ENCODE measurements at regions not wholly inside any gene's neighbourhood (a gene's known extent, or its start where the extent isn't known, plus 50 kb on each side); places are given as distances from the start of the nearest gene placed in this dataset.
"Not testable (repeated sequence)": the region's sequence is repeated elsewhere in the genome, so short reads cannot be mapped to it uniquely, and the experiment has no call there.

GRCh38 chr2:75390169-75390568 lies 170.6 kb downstream of the EVA1A start:
- DNase-seq (ENCODE audit: low read depth in 3 of 3, low spot score in 2 of 3) = no peak

GRCh38 chr2:75389271-75389670 lies 171.5 kb downstream of the EVA1A start:
- DNase-seq (ENCODE audit: low read depth in 3 of 3, low spot score in 2 of 3) = no peak

GRCh38 chr2:75381032-75381431 lies 179.7 kb downstream of the EVA1A start:
- no peak for DNase-seq (ENCODE audit: low read depth in 3 of 3, low spot score in 2 of 3)

- no peak for DNase-seq (ENCODE audit: low read depth in 3 of 3, low spot score in 2 of 3)
These were observed 180.3 kb upstream of the TACR1 start for GRCh38 chr2:75379476-75380210.

GRCh38 chr2:75375646-75376582 lies 176.6 kb upstream of the TACR1 start:
- DNase-seq (ENCODE audit: low read depth in 3 of 3, low spot score in 2 of 3) = no peak

GRCh38 chr2:75374414-75374957 lies 175.2 kb upstream of the TACR1 start:
- DNase-seq (ENCODE audit: low read depth in 3 of 3, low spot score in 2 of 3) = not testable (repeated sequence)

GRCh38 chr2:75367401-75367800 lies 168.1 kb upstream of the TACR1 start:
- no peak for DNase-seq (ENCODE audit: low read depth in 3 of 3, low spot score in 2 of 3)

GRCh38 chr2:75361486-75361885 lies 162.2 kb upstream of the TACR1 start:
- no peak for DNase-seq (ENCODE audit: low read depth in 3 of 3, low spot score in 2 of 3)

- no peak for DNase-seq (ENCODE audit: low read depth in 3 of 3, low spot score in 2 of 3)
These were observed 161.6 kb upstream of the TACR1 start for GRCh38 chr2:75360945-75361344.

GRCh38 chr2:75356865-75357264 lies 157.5 kb upstream of the TACR1 start:
- no peak for DNase-seq (ENCODE audit: low read depth in 3 of 3, low spot score in 2 of 3)

- no peak for DNase-seq (ENCODE audit: low read depth in 3 of 3, low spot score in 2 of 3)
These were observed 153.8 kb upstream of the TACR1 start for GRCh38 chr2:75353131-75353530.

- no peak for DNase-seq (ENCODE audit: low read depth in 3 of 3, low spot score in 2 of 3)
These were observed 149.0 kb upstream of the TACR1 start for GRCh38 chr2:75348307-75348706.

GRCh38 chr2:75344146-75344545 lies 144.8 kb upstream of the TACR1 start:
- no peak for DNase-seq (ENCODE audit: low read depth in 3 of 3, low spot score in 2 of 3)

GRCh38 chr2:75342504-75343175 lies 143.3 kb upstream of the TACR1 start:
- no peak for DNase-seq (ENCODE audit: low read depth in 3 of 3, low spot score in 2 of 3)

GRCh38 chr2:75340560-75340959 lies 141.2 kb upstream of the TACR1 start:
- DNase-seq (ENCODE audit: low read depth in 3 of 3, low spot score in 2 of 3) = no peak

GRCh38 chr2:75338461-75338860 lies 139.1 kb upstream of the TACR1 start:
- DNase-seq (ENCODE audit: low read depth in 3 of 3, low spot score in 2 of 3) = no peak

GRCh38 chr2:75337619-75338018 lies 138.3 kb upstream of the TACR1 start:
- no peak for DNase-seq (ENCODE audit: low read depth in 3 of 3, low spot score in 2 of 3)

GRCh38 chr2:75337016-75337415 lies 137.7 kb upstream of the TACR1 start:
- DNase-seq (ENCODE audit: low read depth in 3 of 3, low spot score in 2 of 3) = no peak

- no peak for DNase-seq (ENCODE audit: low read depth in 3 of 3, low spot score in 2 of 3)
These were observed 137.1 kb upstream of the TACR1 start for GRCh38 chr2:75336451-75336850.

GRCh38 chr2:75334076-75334475 lies 134.8 kb upstream of the TACR1 start:
- DNase-seq (ENCODE audit: low read depth in 3 of 3, low spot score in 2 of 3) = no peak

GRCh38 chr2:75333646-75334045 lies 134.3 kb upstream of the TACR1 start:
- DNase-seq (ENCODE audit: low read depth in 3 of 3, low spot score in 2 of 3) = no peak

Data from right renal cortex interstitium (tissue), 3 donors.